GM18873 (cell line): ENCODE measurements at regions not wholly inside any gene's neighbourhood (a gene's known extent, or its start where the extent isn't known, plus 50 kb on each side); places are given as distances from the start of the nearest gene placed in this dataset.

Experiments
- ATAC-seq: cut with Tn5 transposase; IDR thresholded peaks from one replicate; pipeline ENCODE4 v1.9.1; 2021; ENCODE audit warnings: mild to moderate bottlenecking, moderate library complexity, moderate number of reproducible peaks; ENCODE audit not compliant: unreplicated experiment, low FRiP score

GRCh38 chr2:122867941-122868340 lies 1112.5 kb downstream of the TSN start:
- ATAC-seq = no peak

GRCh38 chr2:122868646-122869275 lies 1113.3 kb downstream of the TSN start:
- no peak for ATAC-seq

- no peak for ATAC-seq
Measured at GRCh38 chr2:122873951-122874350, 1118.5 kb downstream of the TSN start.

GRCh38 chr2:122875091-122875865 lies 1119.8 kb downstream of the TSN start:
- ATAC-seq = no peak

GRCh38 chr2:122883849-122884248 lies 1128.4 kb downstream of the TSN start:
- ATAC-seq = no peak

- no peak for ATAC-seq
Measured at GRCh38 chr2:122884889-122885288, 1129.4 kb downstream of the TSN start.

- no peak for ATAC-seq
Measured at GRCh38 chr2:122885436-122885835, 1130.0 kb downstream of the TSN start.

- ATAC-seq = no peak
Measured at GRCh38 chr2:122886479-122887145, 1131.2 kb downstream of the TSN start.

- ATAC-seq = no peak
Measured at GRCh38 chr2:122899614-122900013, 1125.5 kb upstream of the CNTNAP5 start.

- ATAC-seq = no peak
Measured at GRCh38 chr2:122905431-122905830, 1119.7 kb upstream of the CNTNAP5 start.

- no peak for ATAC-seq
Measured at GRCh38 chr2:122908159-122908558, 1116.9 kb upstream of the CNTNAP5 start.

GRCh38 chr2:122927197-122927596 lies 1097.9 kb upstream of the CNTNAP5 start:
- ATAC-seq = no peak

- no peak for ATAC-seq
Measured at GRCh38 chr2:122927710-122928557, 1097.2 kb upstream of the CNTNAP5 start.

GRCh38 chr2:122929347-122929746 lies 1095.7 kb upstream of the CNTNAP5 start:
- no peak for ATAC-seq

GRCh38 chr2:122935506-122935905 lies 1089.6 kb upstream of the CNTNAP5 start:
- no peak for ATAC-seq

- no peak for ATAC-seq
Measured at GRCh38 chr2:122939796-122940195, 1085.3 kb upstream of the CNTNAP5 start.

- ATAC-seq = no peak
Measured at GRCh38 chr2:122949523-122949922, 1075.6 kb upstream of the CNTNAP5 start.

- ATAC-seq = no peak
Measured at GRCh38 chr2:122955776-122956175, 1069.3 kb upstream of the CNTNAP5 start.

GRCh38 chr2:122960759-122961641 lies 1064.1 kb upstream of the CNTNAP5 start:
- no peak for ATAC-seq

- no peak for ATAC-seq
Measured at GRCh38 chr2:122966461-122966860, 1058.6 kb upstream of the CNTNAP5 start.
